ENCODE measurements at regions not wholly inside any gene's neighbourhood (a gene's known extent, or its start where the extent isn't known, plus 50 kb on each side); places are given as distances from the start of the nearest gene placed in this dataset.

DNA sequence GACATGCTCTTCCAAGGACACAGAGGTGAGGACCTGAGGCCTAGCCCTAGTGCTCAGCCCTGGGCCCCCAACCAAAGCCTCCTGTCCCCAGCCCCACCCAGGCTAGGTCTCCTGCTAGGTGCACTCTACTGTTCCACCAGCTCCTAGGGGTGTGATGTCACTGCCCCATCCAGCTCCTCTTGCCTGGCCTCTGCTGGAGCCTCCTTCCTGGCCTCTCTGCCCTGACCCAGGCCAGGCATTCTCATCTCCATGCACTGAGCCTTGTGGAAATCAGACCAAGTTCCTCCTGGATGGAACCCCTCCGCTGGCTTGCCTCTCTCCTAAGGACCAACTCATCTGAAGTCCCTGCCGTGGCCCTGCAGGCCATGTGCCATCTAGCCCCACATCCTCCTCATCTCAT is 156.8 kb downstream of the INHBB start:
- TF ChIP-seq TAF1 (IDR thresholded peaks at IDR 0.05; ENCODE audit: borderline replicate concordance, insufficient read depth, low read length) (no peak), SIN3A (IDR thresholded peaks at IDR 0.05; ENCODE audit: borderline replicate concordance, insufficient read depth, low read length) (no peak), POLR2AphosphoS5 (IDR thresholded peaks at IDR 0.05; ENCODE audit: low read depth, low read length) (no peak), FOXP2 (optimal IDR thresholded peaks at IDR 0.05; ENCODE audit: borderline replicate concordance, extremely low read depth, extremely low read length, insufficient read depth) (no peak)
- TF ChIP-seq, protein P1, sequence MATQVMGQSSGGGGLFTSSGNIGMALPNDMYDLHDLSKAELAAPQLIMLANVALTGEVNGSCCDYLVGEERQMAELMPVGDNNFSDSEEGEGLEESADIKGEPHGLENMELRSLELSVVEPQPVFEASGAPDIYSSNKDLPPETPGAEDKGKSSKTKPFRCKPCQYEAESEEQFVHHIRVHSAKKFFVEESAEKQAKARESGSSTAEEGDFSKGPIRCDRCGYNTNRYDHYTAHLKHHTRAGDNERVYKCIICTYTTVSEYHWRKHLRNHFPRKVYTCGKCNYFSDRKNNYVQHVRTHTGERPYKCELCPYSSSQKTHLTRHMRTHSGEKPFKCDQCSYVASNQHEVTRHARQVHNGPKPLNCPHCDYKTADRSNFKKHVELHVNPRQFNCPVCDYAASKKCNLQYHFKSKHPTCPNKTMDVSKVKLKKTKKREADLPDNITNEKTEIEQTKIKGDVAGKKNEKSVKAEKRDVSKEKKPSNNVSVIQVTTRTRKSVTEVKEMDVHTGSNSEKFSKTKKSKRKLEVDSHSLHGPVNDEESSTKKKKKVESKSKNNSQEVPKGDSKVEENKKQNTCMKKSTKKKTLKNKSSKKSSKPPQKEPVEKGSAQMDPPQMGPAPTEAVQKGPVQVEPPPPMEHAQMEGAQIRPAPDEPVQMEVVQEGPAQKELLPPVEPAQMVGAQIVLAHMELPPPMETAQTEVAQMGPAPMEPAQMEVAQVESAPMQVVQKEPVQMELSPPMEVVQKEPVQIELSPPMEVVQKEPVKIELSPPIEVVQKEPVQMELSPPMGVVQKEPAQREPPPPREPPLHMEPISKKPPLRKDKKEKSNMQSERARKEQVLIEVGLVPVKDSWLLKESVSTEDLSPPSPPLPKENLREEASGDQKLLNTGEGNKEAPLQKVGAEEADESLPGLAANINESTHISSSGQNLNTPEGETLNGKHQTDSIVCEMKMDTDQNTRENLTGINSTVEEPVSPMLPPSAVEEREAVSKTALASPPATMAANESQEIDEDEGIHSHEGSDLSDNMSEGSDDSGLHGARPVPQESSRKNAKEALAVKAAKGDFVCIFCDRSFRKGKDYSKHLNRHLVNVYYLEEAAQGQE (IDR thresholded peaks at IDR 0.05; ENCODE audit: insufficient read depth in 1 of 2, low read depth in 2 of 2, low read length in 2 of 2): no peak

All from PFSK-1 (cell line).